GM19372 (cell line): ENCODE measurements at regions not wholly inside any gene's neighbourhood (a gene's known extent, or its start where the extent isn't known, plus 50 kb on each side); places are given as distances from the start of the nearest gene placed in this dataset.

Source experiments
- ATAC-seq: cut with Tn5 transposase; IDR thresholded peaks from one replicate; pipeline ENCODE4 v1.9.1; 2021; ENCODE audit warnings: mild to moderate bottlenecking, low read depth, moderate library complexity; ENCODE audit not compliant: unreplicated experiment

GRCh38 chr5:112112346-112112745 lies 306.7 kb downstream of the EPB41L4A start:
- ATAC-seq: no peak

- ATAC-seq: no peak
Observed at GRCh38 chr5:112109331-112110007, 309.6 kb downstream of the EPB41L4A start.

GRCh38 chr5:112106878-112107277 lies 312.2 kb downstream of the EPB41L4A start:
- ATAC-seq: no peak

GRCh38 chr5:112097768-112098167 lies 321.3 kb downstream of the EPB41L4A start:
- ATAC-seq: no peak

GRCh38 chr5:112087222-112087621 lies 330.2 kb upstream of the NREP start:
- ATAC-seq: no peak

GRCh38 chr5:112086740-112087139 lies 329.7 kb upstream of the NREP start:
- ATAC-seq: no peak

GRCh38 chr5:112084149-112084548 lies 327.2 kb upstream of the NREP start:
- no peak for ATAC-seq

- no peak for ATAC-seq
Observed at GRCh38 chr5:112083623-112084022, 326.6 kb upstream of the NREP start.

GRCh38 chr5:112077180-112077579 lies 320.2 kb upstream of the NREP start:
- ATAC-seq: no peak

- no peak for ATAC-seq
Observed at GRCh38 chr5:112070022-112070421, 313.0 kb upstream of the NREP start.

GRCh38 chr5:112069329-112069728 lies 312.3 kb upstream of the NREP start:
- no peak for ATAC-seq

GRCh38 chr5:112068593-112068992 lies 311.6 kb upstream of the NREP start:
- no peak for ATAC-seq

- no peak for ATAC-seq
Observed at GRCh38 chr5:112065781-112066180, 308.8 kb upstream of the NREP start.

- no peak for ATAC-seq
Observed at GRCh38 chr5:112064956-112065355, 308.0 kb upstream of the NREP start.

GRCh38 chr5:112064271-112064701 lies 307.3 kb upstream of the NREP start:
- ATAC-seq: no peak

- ATAC-seq: no peak
Observed at GRCh38 chr5:112063856-112064255, 306.9 kb upstream of the NREP start.

- no peak for ATAC-seq
Observed at GRCh38 chr5:112063191-112063590, 306.2 kb upstream of the NREP start.

GRCh38 chr5:112062181-112062580 lies 305.2 kb upstream of the NREP start:
- ATAC-seq: no peak

- no peak for ATAC-seq
Observed at GRCh38 chr5:112061666-112062065, 304.7 kb upstream of the NREP start.

GRCh38 chr5:112059579-112060135 lies 302.7 kb upstream of the NREP start:
- no peak for ATAC-seq

- no peak for ATAC-seq
Observed at GRCh38 chr5:112049738-112050137, 292.7 kb upstream of the NREP start.

GRCh38 chr5:112036206-112036605 lies 279.2 kb upstream of the NREP start:
- no peak for ATAC-seq
